Fibroblast of villous mesenchyme (primary cell): ENCODE measurements at regions not wholly inside any gene's neighbourhood (a gene's known extent, or its start where the extent isn't known, plus 50 kb on each side); places are given as distances from the start of the nearest gene placed in this dataset.

Source experiments
- DNase-seq: peaks from one replicate; pipeline ENCODE4 v3.0.0-alpha.2; 2010; ENCODE audit warnings: low read depth
- H3K4me3 ChIP-seq: 2 replicates; pipeline ENCODE4 v1.5.1; 2011; ENCODE audit warnings: low read depth, mild to moderate bottlenecking, low read length
- TF ChIP-seq, protein P1 (sequence below): IDR thresholded peaks from 2 replicates; pipeline ENCODE4 v1.5.1; 2012; ENCODE audit warnings: low read depth, mild to moderate bottlenecking, low read length; ENCODE audit not compliant: insufficient read depth

DNA sequence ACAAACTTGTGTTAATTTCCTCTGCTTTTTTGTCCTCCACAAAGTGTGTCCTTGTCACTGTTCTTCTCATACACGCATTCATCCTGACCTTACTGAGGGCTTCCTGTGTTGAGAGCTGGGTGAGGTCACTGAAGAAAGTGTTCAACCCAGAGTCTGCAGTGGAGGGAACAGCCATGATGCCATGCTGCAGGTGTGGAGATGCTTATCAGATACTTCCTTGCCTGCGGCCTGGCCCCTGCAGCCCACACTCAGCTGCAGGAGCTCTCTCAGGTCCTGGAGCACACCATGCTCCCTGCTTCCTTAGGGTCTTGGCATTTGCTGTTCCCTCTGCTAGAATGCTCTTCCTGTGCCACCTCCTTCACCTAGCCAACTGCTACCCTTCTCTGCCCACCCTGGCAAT, 108.1 kb upstream of the SPRY4 start:
- no peak overlapping the region for H3K4me3 ChIP-seq
- TF ChIP-seq, protein P1, sequence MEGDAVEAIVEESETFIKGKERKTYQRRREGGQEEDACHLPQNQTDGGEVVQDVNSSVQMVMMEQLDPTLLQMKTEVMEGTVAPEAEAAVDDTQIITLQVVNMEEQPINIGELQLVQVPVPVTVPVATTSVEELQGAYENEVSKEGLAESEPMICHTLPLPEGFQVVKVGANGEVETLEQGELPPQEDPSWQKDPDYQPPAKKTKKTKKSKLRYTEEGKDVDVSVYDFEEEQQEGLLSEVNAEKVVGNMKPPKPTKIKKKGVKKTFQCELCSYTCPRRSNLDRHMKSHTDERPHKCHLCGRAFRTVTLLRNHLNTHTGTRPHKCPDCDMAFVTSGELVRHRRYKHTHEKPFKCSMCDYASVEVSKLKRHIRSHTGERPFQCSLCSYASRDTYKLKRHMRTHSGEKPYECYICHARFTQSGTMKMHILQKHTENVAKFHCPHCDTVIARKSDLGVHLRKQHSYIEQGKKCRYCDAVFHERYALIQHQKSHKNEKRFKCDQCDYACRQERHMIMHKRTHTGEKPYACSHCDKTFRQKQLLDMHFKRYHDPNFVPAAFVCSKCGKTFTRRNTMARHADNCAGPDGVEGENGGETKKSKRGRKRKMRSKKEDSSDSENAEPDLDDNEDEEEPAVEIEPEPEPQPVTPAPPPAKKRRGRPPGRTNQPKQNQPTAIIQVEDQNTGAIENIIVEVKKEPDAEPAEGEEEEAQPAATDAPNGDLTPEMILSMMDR, result no peak
- no peak for DNase-seq

DNA sequence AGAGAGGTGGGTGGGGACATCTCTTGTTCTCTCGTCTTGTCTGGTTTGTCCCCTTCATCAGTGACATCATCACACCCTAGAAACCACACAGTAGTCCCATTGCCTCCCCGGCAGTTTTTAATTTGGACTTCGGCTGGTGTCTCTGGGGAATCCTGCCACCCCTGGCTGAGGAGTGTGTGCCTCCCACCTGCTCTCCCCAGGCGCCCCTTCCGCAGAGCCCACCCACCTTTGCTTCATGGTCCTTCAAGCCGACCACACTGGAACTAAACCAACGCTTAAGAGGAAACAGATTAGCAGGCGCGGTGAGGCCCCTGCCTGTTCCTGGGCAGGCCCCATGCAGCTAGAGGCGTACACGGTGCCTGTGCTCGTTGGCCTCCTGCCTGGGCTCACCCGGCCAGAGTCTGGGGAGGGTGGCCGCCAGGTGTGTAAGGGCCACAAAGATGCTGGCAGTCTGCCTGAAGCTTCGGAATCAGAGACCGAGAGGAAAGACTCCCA, 107.6 kb upstream of the SPRY4 start:
- no peak for DNase-seq

DNA sequence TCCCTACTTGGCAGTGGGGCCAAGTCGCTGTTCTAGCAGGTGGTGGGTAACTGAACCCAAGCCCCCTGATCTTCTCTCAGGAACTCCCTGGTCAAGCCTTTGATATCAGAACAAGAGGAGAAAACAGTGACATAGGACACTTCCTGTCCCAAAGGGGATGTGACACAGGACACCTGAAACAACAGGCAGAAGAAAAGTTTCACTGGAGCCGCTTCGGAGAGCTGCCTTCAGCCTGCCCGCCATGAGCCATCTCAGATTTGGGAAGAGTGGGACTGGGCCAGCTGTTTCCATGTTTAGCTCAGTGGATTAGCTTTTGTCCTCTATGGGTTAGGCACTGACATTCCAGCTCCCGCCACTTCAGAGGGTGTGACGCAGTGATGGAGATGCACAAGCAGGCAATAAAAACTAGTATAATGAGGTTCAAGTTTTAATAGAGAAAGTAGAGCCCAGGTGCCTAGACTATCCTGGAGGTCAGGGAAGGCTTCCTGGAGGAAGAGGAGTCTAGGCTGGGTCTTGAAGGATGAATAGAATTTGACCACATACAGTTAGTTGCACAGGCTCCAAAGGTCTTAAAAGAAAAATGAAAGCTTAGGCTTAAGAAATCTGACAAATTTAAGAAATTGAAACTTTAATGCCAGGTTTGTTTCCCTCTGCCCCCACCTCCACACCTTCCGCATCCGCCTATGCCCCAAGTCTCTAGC, 104.1 kb upstream of the SPRY4 start:
- TF ChIP-seq, protein P1, result no peak
- H3K4me3 ChIP-seq, result no peak overlapping the region
- DNase-seq, result no peak

More for the DNA sequence above, 107.6 kb upstream of the SPRY4 start:
- H3K4me3 ChIP-seq, result no peak overlapping the region
- TF ChIP-seq, protein P1, result no peak

DNA sequence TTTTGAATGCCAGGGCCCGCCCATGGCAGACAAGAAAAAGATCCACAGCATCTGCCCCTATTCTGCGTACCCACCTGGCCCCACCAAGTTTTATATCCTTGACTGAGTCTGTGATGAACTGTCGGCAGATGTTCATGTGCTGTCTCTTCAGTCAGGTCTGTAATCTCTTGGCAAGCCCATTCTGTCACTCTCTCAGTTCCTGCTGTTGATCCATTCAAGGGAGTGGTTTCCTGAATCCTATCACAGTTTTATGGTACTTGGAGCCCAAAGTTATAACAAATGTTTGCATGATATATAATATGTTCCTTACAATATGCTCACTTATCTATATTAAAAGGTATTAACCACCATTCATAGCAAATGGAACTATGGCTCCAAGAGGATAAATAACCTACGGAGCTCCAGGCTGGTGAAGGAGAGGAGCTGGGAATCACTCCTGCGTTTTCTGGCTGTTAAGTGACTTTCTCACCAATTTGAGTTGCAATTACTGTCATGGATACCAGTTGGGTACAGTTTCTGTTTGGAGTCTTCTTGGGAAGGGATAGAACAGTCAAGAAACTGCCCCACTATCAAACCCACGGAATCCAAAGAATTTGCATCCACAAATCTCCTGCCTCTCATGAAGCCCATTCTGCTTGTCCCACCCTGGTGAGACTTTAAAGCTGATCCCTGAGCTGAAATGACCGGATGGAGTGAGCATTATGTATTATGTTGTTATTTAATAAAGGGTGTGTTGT, 103.4 kb upstream of the SPRY4 start:
- TF ChIP-seq, protein P1, result no peak
- DNase-seq, result no peak
- H3K4me3 ChIP-seq, result no peak overlapping the region

DNA sequence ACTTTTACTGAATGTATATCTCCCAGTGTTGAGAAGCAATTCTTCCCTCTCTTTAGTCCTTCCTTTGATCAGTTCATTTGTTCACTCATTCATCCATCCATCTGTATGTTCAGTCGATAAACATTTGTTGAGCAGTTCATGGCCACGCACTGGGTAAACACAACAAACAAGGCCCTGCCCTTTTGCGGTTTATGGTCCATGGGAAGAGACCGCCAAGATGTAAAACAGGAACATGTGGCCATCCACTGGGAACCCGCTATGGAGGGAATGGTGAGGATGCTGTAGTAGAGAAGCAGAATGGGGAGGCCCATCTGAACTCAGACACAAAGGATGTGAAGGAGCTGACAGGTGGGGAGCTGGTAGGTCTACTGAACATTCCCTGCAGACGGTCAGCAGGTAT, 102.7 kb upstream of the SPRY4 start:
- TF ChIP-seq, protein P1, result no peak
- H3K4me3 ChIP-seq, result no peak overlapping the region
- DNase-seq, result no peak

DNA sequence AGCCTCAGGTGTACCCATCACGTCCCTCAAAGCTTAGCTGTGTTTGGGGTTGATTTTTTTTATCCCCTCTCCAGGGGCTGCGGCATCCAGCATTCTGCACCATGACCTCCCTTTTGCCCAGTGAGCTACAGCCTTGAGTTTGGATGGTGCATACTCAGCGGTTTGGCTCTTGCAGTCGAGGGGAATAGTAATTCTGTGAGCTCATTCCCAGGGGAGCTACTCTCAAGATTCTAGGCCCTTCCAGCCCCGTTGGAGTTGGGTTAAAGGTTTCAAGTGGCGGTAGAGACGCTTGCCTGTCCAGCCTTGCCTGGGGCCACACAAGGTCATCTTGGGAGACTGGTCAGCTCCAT, 102.2 kb upstream of the SPRY4 start:
- TF ChIP-seq, protein P1, result no peak
- H3K4me3 ChIP-seq, result no peak overlapping the region
- DNase-seq, result no peak
